ENCODE measurements at regions not wholly inside any gene's neighbourhood (a gene's known extent, or its start where the extent isn't known, plus 50 kb on each side); places are given as distances from the start of the nearest gene placed in this dataset.
A peak's percentile ranks its signal among the peaks of the same experiment; 100 is the strongest.
"Not testable (repeated sequence)": the region's sequence is repeated elsewhere in the genome, so short reads cannot be mapped to it uniquely, and the experiment has no call there.

- DNase-seq: no peak
These were observed 502.3 kb downstream of the C6orf118 start for GRCh38 chr6:164807125-164807524.

GRCh38 chr6:164795056-164795815 is 514.2 kb downstream of the C6orf118 start:
- DNase-seq: no peak

GRCh38 chr6:164792666-164793065 is 516.7 kb downstream of the C6orf118 start:
- no peak for DNase-seq

- no peak for DNase-seq
These were observed 517.9 kb downstream of the C6orf118 start for GRCh38 chr6:164791498-164791897.

GRCh38 chr6:164763788-164764187 is 545.6 kb downstream of the C6orf118 start:
- no peak for DNase-seq

- DNase-seq: no peak
These were observed 552.0 kb downstream of the C6orf118 start for GRCh38 chr6:164757451-164757850.

- no peak for DNase-seq
These were observed 552.7 kb downstream of the C6orf118 start for GRCh38 chr6:164756723-164757122.

GRCh38 chr6:164756142-164756541 is 553.3 kb downstream of the C6orf118 start:
- no peak for DNase-seq

- DNase-seq: no peak
These were observed 555.9 kb downstream of the C6orf118 start for GRCh38 chr6:164753517-164753916.

- no peak for DNase-seq
These were observed 558.0 kb downstream of the C6orf118 start for GRCh38 chr6:164751395-164751794.

GRCh38 chr6:164750128-164750527 is 559.3 kb downstream of the C6orf118 start:
- DNase-seq: no peak

- no peak for DNase-seq
These were observed 560.0 kb downstream of the C6orf118 start for GRCh38 chr6:164749221-164750064.

GRCh38 chr6:164744301-164744700 is 565.1 kb downstream of the C6orf118 start:
- no peak for DNase-seq

- no peak for DNase-seq
These were observed 567.4 kb downstream of the C6orf118 start for GRCh38 chr6:164741938-164742451.

GRCh38 chr6:164736090-164736489 is 573.3 kb downstream of the C6orf118 start:
- not testable (repeated sequence) for DNase-seq

- no peak for DNase-seq
These were observed 577.9 kb downstream of the C6orf118 start for GRCh38 chr6:164731539-164731938.

- no peak for DNase-seq
These were observed 587.9 kb downstream of the C6orf118 start for GRCh38 chr6:164721460-164721859.

- no peak for DNase-seq
These were observed 608.9 kb downstream of the C6orf118 start for GRCh38 chr6:164700497-164700896.

GRCh38 chr6:164695896-164696295 is 613.5 kb downstream of the C6orf118 start:
- DNase-seq: no peak

- DNase-seq: no peak
These were observed 615.0 kb downstream of the C6orf118 start for GRCh38 chr6:164694386-164694785.

- peak; percentile 2 for DNase-seq
These were observed 615.5 kb downstream of the C6orf118 start for GRCh38 chr6:164693944-164694343.

GRCh38 chr6:164692772-164693510 is 616.5 kb downstream of the C6orf118 start:
- no peak for DNase-seq

Measured in COR-L47 (cell line).